ENCODE measurements at regions not wholly inside any gene's neighbourhood (a gene's known extent, or its start where the extent isn't known, plus 50 kb on each side); places are given as distances from the start of the nearest gene placed in this dataset.

GRCh38 chr13:63291701-63292100 lies 1876.1 kb upstream of the PCDH20 start:
- TF ChIP-seq EZH2phosphoT487 (IDR thresholded peaks at IDR 0.05; ENCODE audit: low read depth): no peak
- TF ChIP-seq, protein P1, sequence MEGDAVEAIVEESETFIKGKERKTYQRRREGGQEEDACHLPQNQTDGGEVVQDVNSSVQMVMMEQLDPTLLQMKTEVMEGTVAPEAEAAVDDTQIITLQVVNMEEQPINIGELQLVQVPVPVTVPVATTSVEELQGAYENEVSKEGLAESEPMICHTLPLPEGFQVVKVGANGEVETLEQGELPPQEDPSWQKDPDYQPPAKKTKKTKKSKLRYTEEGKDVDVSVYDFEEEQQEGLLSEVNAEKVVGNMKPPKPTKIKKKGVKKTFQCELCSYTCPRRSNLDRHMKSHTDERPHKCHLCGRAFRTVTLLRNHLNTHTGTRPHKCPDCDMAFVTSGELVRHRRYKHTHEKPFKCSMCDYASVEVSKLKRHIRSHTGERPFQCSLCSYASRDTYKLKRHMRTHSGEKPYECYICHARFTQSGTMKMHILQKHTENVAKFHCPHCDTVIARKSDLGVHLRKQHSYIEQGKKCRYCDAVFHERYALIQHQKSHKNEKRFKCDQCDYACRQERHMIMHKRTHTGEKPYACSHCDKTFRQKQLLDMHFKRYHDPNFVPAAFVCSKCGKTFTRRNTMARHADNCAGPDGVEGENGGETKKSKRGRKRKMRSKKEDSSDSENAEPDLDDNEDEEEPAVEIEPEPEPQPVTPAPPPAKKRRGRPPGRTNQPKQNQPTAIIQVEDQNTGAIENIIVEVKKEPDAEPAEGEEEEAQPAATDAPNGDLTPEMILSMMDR (IDR thresholded peaks at IDR 0.05; ENCODE audit: low read depth, low read length): no peak
- Histone ChIP-seq H3K79me2 (ENCODE audit: low read length) (no peaks in the 10 kb centered on the region), H3K36me3 (replicated peaks; ENCODE audit: low read depth, low read length) (no peaks in the 10 kb centered on the region), H3K9ac (ENCODE audit: low read length) (no peak overlapping the region), H3K4me2 (ENCODE audit: low read length) (no peak overlapping the region), H2AFZ (ENCODE audit: low read depth, low read length) (no peak overlapping the region), H3K9me3 (ENCODE audit: insufficient read depth, low read length) (no peaks in the 10 kb centered on the region), H3K27ac (ENCODE audit: low read length) (no peak overlapping the region), H4K20me1 (ENCODE audit: insufficient read depth, low read length) (no peaks in the 10 kb centered on the region), H3K27me3 (ENCODE audit: low read depth, low read length) (no peaks in the 10 kb centered on the region), H3K4me1 (ENCODE audit: low read length) (no peaks in the 10 kb centered on the region), H3K4me3 (ENCODE audit: low read length) (no peak overlapping the region)

- H3K79me2 ChIP-seq (ENCODE audit: low read length): no peaks in the 10 kb centered on the region
- TF ChIP-seq EZH2phosphoT487 (IDR thresholded peaks at IDR 0.05; ENCODE audit: low read depth): no peak
- TF ChIP-seq, protein P1 (IDR thresholded peaks at IDR 0.05; ENCODE audit: low read depth, low read length): no peak
- no peak overlapping the region for H3K9ac ChIP-seq (ENCODE audit: low read length)
- H3K27ac ChIP-seq (ENCODE audit: low read length): no peak overlapping the region
- no peaks in the 10 kb centered on the region for H3K9me3 ChIP-seq (ENCODE audit: insufficient read depth, low read length)
- no peaks in the 10 kb centered on the region for H4K20me1 ChIP-seq (ENCODE audit: insufficient read depth, low read length)
- no peak overlapping the region for H2AFZ ChIP-seq (ENCODE audit: low read depth, low read length)
- H3K4me1 ChIP-seq (ENCODE audit: low read length): no peaks in the 10 kb centered on the region
- H3K4me3 ChIP-seq (ENCODE audit: low read length): no peak overlapping the region
- H3K36me3 ChIP-seq (replicated peaks; ENCODE audit: low read depth, low read length): no peaks in the 10 kb centered on the region
- H3K4me2 ChIP-seq (ENCODE audit: low read length): no peak overlapping the region
- H3K27me3 ChIP-seq (ENCODE audit: low read depth, low read length): no peaks in the 10 kb centered on the region
Observed at GRCh38 chr13:63288576-63288975, 1872.9 kb upstream of the PCDH20 start.

GRCh38 chr13:63287926-63288325 lies 1872.3 kb upstream of the PCDH20 start:
- no peak overlapping the region for H3K4me3 ChIP-seq (ENCODE audit: low read length)
- TF ChIP-seq, protein P1 (IDR thresholded peaks at IDR 0.05; ENCODE audit: low read depth, low read length): no peak
- no peak for TF ChIP-seq EZH2phosphoT487 (IDR thresholded peaks at IDR 0.05; ENCODE audit: low read depth)
- H3K27me3 ChIP-seq (ENCODE audit: low read depth, low read length): no peaks in the 10 kb centered on the region
- H3K36me3 ChIP-seq (replicated peaks; ENCODE audit: low read depth, low read length): no peaks in the 10 kb centered on the region
- H4K20me1 ChIP-seq (ENCODE audit: insufficient read depth, low read length): no peaks in the 10 kb centered on the region
- H3K4me2 ChIP-seq (ENCODE audit: low read length): no peak overlapping the region
- no peak overlapping the region for H3K9ac ChIP-seq (ENCODE audit: low read length)
- H3K79me2 ChIP-seq (ENCODE audit: low read length): no peaks in the 10 kb centered on the region
- no peak overlapping the region for H3K27ac ChIP-seq (ENCODE audit: low read length)
- H2AFZ ChIP-seq (ENCODE audit: low read depth, low read length): no peak overlapping the region
- no peaks in the 10 kb centered on the region for H3K4me1 ChIP-seq (ENCODE audit: low read length)
- no peaks in the 10 kb centered on the region for H3K9me3 ChIP-seq (ENCODE audit: insufficient read depth, low read length)

GRCh38 chr13:63285426-63285825 lies 1869.8 kb upstream of the PCDH20 start:
- TF ChIP-seq, protein P1 (IDR thresholded peaks at IDR 0.05; ENCODE audit: low read depth, low read length): no peak
- TF ChIP-seq EZH2phosphoT487 (IDR thresholded peaks at IDR 0.05; ENCODE audit: low read depth): no peak
- H3K4me3 ChIP-seq (ENCODE audit: low read length): no peak overlapping the region
- no peaks in the 10 kb centered on the region for H3K9me3 ChIP-seq (ENCODE audit: insufficient read depth, low read length)
- H3K27me3 ChIP-seq (ENCODE audit: low read depth, low read length): no peaks in the 10 kb centered on the region
- no peak overlapping the region for H2AFZ ChIP-seq (ENCODE audit: low read depth, low read length)
- no peaks in the 10 kb centered on the region for H3K4me1 ChIP-seq (ENCODE audit: low read length)
- no peaks in the 10 kb centered on the region for H3K79me2 ChIP-seq (ENCODE audit: low read length)
- no peaks in the 10 kb centered on the region for H4K20me1 ChIP-seq (ENCODE audit: insufficient read depth, low read length)
- H3K4me2 ChIP-seq (ENCODE audit: low read length): no peak overlapping the region
- no peak overlapping the region for H3K9ac ChIP-seq (ENCODE audit: low read length)
- no peaks in the 10 kb centered on the region for H3K36me3 ChIP-seq (replicated peaks; ENCODE audit: low read depth, low read length)
- H3K27ac ChIP-seq (ENCODE audit: low read length): no peak overlapping the region
